ENCODE measurements at regions not wholly inside any gene's neighbourhood (a gene's known extent, or its start where the extent isn't known, plus 50 kb on each side); places are given as distances from the start of the nearest gene placed in this dataset.

- no peak overlapping the region for H3K4me3 ChIP-seq (ENCODE audit: low read depth, low read length)
- TF ChIP-seq CTCF (IDR thresholded peaks at IDR 0.05; ENCODE audit: borderline replicate concordance, insufficient read depth, low read depth, low read length): no peak
Observed at GRCh38 chr1:73765551-73766233, 432.3 kb downstream of the LRRIQ3 start.

GRCh38 chr1:73761559-73761958 is 436.4 kb downstream of the LRRIQ3 start:
- H3K4me3 ChIP-seq (ENCODE audit: low read depth, low read length): no peak overlapping the region
- no peak for TF ChIP-seq CTCF (IDR thresholded peaks at IDR 0.05; ENCODE audit: borderline replicate concordance, insufficient read depth, low read depth, low read length)

- no peak overlapping the region for H3K4me3 ChIP-seq (ENCODE audit: low read depth, low read length)
- TF ChIP-seq CTCF (IDR thresholded peaks at IDR 0.05; ENCODE audit: borderline replicate concordance, insufficient read depth, low read depth, low read length): no peak
Observed at GRCh38 chr1:73759011-73759410, 439.0 kb downstream of the LRRIQ3 start.

- no peak for TF ChIP-seq CTCF (IDR thresholded peaks at IDR 0.05; ENCODE audit: borderline replicate concordance, insufficient read depth, low read depth, low read length)
- no peak overlapping the region for H3K4me3 ChIP-seq (ENCODE audit: low read depth, low read length)
Observed at GRCh38 chr1:73756817-73757216, 441.2 kb downstream of the LRRIQ3 start.

DNA sequence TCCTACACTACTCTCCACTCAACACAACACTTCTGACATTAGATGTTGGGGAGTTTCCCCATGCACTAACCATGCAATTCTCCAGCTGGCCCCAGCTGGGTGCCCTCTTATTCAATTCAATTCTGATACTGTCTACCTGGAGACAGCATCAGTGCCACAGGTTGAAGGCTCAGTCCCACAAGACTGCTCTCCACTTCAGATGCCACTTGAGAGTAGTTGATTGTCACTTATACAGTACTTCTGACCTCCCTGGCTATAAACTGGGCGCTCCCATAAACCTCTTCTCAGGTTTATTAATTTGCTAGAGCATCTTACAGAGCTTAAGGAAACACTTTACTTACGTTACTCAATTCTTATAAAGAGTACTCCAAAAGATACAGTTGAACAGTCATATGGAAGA is 442.3 kb downstream of the LRRIQ3 start:
- no peak for TF ChIP-seq CTCF (IDR thresholded peaks at IDR 0.05; ENCODE audit: borderline replicate concordance, insufficient read depth, low read depth, low read length)

GRCh38 chr1:73749996-73750395 is 448.0 kb downstream of the LRRIQ3 start:
- H3K4me3 ChIP-seq (ENCODE audit: low read depth, low read length): no peak overlapping the region
- TF ChIP-seq CTCF (IDR thresholded peaks at IDR 0.05; ENCODE audit: borderline replicate concordance, insufficient read depth, low read depth, low read length): no peak

More for the DNA sequence above, 442.3 kb downstream of the LRRIQ3 start:
- H3K4me3 ChIP-seq (ENCODE audit: low read depth, low read length): no peak overlapping the region

DNA sequence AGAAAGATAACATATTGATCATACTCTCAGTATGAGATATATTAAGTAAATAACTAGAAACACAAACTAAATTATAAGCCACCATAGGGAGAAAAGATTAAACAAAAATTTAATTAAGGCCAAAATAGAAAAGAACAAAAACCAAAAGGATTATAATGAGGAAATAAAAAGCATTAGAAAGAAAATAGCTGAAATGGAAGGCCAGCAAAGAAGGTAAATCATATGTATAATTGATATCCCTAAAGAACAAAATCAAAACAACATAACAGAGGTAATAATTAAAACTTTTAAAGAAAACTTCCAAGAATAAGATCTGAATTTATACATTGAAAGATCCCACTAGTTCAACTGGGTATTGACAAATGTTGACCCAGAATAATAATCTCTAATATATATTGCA is 453.0 kb downstream of the LRRIQ3 start:
- no peak overlapping the region for H3K4me3 ChIP-seq (ENCODE audit: low read depth, low read length)
- TF ChIP-seq CTCF (IDR thresholded peaks at IDR 0.05; ENCODE audit: borderline replicate concordance, insufficient read depth, low read depth, low read length): no peak

Measured in GM12875 (cell line).